ENCODE measurements at regions not wholly inside any gene's neighbourhood (a gene's known extent, or its start where the extent isn't known, plus 50 kb on each side); places are given as distances from the start of the nearest gene placed in this dataset.

- Histone ChIP-seq H3K27me3 (ENCODE audit: insufficient read depth, low read depth, low read length) (no peaks in the 10 kb centered on the region), H3K4me2 (ENCODE audit: low read length) (no peak overlapping the region), H3K9ac (ENCODE audit: low read length) (no peak overlapping the region), H3K36me3 (ENCODE audit: insufficient read depth, low read length) (no peaks in the 10 kb centered on the region), H4K20me1 (ENCODE audit: insufficient read depth) (no peaks in the 10 kb centered on the region), H2AFZ (ENCODE audit: low read depth, low read length) (no peak overlapping the region), H3K79me2 (replicated peaks; ENCODE audit: insufficient read depth, low read length) (no peaks in the 10 kb centered on the region), H3F3A (ENCODE audit: insufficient read depth, low read length, poor library complexity, severe bottlenecking) (no peaks in the 10 kb centered on the region), H3K4me3 (ENCODE audit: low read length) (no peak overlapping the region), H3K27ac (ENCODE audit: low read length) (no peak overlapping the region), H3K9me3 (ENCODE audit: low read length) (no peaks in the 10 kb centered on the region), H3K9me2 (ENCODE audit: insufficient read depth, low read length) (no peaks in the 10 kb centered on the region)
- TF ChIP-seq EZH2 (IDR thresholded peaks at IDR 0.05; ENCODE audit: borderline replicate concordance, insufficient read depth, low read length, poor library complexity, severe bottlenecking) (no peak), REST (IDR thresholded peaks at IDR 0.05; ENCODE audit: borderline replicate concordance) (no peak), CTCF (IDR thresholded peaks at IDR 0.05; ENCODE audit: poor library complexity, severe bottlenecking) (no peak), EP300 (conservative IDR thresholded peaks at IDR 0.05; ENCODE audit: poor library complexity, severe bottlenecking) (no peak), RAD21 (conservative IDR thresholded peaks at IDR 0.05) (no peak), SMC3 (conservative IDR thresholded peaks at IDR 0.05; ENCODE audit: poor library complexity) (no peak)
Measured at GRCh38 chr7:156095908-156096539, 283.8 kb upstream of the SHH start.

GRCh38 chr7:156094350-156095146, 282.3 kb upstream of the SHH start:
- H3K27me3 ChIP-seq (ENCODE audit: insufficient read depth, low read depth, low read length), result no peaks in the 10 kb centered on the region
- H2AFZ ChIP-seq (ENCODE audit: low read depth, low read length), result no peak overlapping the region
- H3K79me2 ChIP-seq (replicated peaks; ENCODE audit: insufficient read depth, low read length), result no peaks in the 10 kb centered on the region
- no peaks in the 10 kb centered on the region for H3K9me3 ChIP-seq (ENCODE audit: low read length)
- H3K9me2 ChIP-seq (ENCODE audit: insufficient read depth, low read length), result no peaks in the 10 kb centered on the region
- H3K9ac ChIP-seq (ENCODE audit: low read length), result no peak overlapping the region
- no peak overlapping the region for H3K4me2 ChIP-seq (ENCODE audit: low read length)
- no peak overlapping the region for H3K27ac ChIP-seq (ENCODE audit: low read length)
- no peaks in the 10 kb centered on the region for H3F3A ChIP-seq (ENCODE audit: insufficient read depth, low read length, poor library complexity, severe bottlenecking)
- H4K20me1 ChIP-seq (ENCODE audit: insufficient read depth), result no peaks in the 10 kb centered on the region
- no peaks in the 10 kb centered on the region for H3K36me3 ChIP-seq (ENCODE audit: insufficient read depth, low read length)
- TF ChIP-seq REST (IDR thresholded peaks at IDR 0.05; ENCODE audit: borderline replicate concordance) (no peak), POLR2AphosphoS5 (IDR thresholded peaks at IDR 0.05) (no peak), EP300 (conservative IDR thresholded peaks at IDR 0.05; ENCODE audit: poor library complexity, severe bottlenecking) (no peak), SMC3 (conservative IDR thresholded peaks at IDR 0.05; ENCODE audit: poor library complexity) (no peak), EZH2 (IDR thresholded peaks at IDR 0.05; ENCODE audit: borderline replicate concordance, insufficient read depth, low read length, poor library complexity, severe bottlenecking) (no peak), TAF1 (IDR thresholded peaks at IDR 0.05; ENCODE audit: low read depth) (no peak), MXI1 (conservative IDR thresholded peaks at IDR 0.05; ENCODE audit: poor library complexity, severe bottlenecking) (no peak), RAD21 (conservative IDR thresholded peaks at IDR 0.05) (no peak), CTCF (IDR thresholded peaks at IDR 0.05; ENCODE audit: poor library complexity, severe bottlenecking) (no peak)
- H3K4me3 ChIP-seq (ENCODE audit: low read length), result no peak overlapping the region

All from neural cell (in vitro differentiated cells).